ENCODE measurements at regions not wholly inside any gene's neighbourhood (a gene's known extent, or its start where the extent isn't known, plus 50 kb on each side); places are given as distances from the start of the nearest gene placed in this dataset.

- ChIA-PET POLR2A (no interaction called here), CTCF (no interaction called here)
- no peaks in the 10 kb centered on the region for H3K4me1 Mint-ChIP-seq
- H3K9me3 Mint-ChIP-seq: peaks cover 97% of the 10 kb centered on the region
- no peak for ATAC-seq
- no peak overlapping the region for H3K4me3 Mint-ChIP-seq
- H3K36me3 Mint-ChIP-seq: peaks cover 87% of the 10 kb centered on the region
- 0 out of 2 replicates have a peak, but pooled peaks cover 3% of the 10 kb centered on the region for H3K27me3 Mint-ChIP-seq (ENCODE audit: low read depth)
- no peak for DNase-seq (ENCODE audit: low spot score)
- TF ChIP-seq ZNF121 (CRISPR knock-in tag; IDR thresholded peaks at IDR 0.05) (no peak), ERG (CRISPR knock-in tag; IDR thresholded peaks at IDR 0.05) (no peak), E2F4 (CRISPR knock-in tag; IDR thresholded peaks at IDR 0.05; ENCODE audit: borderline replicate concordance, low read depth) (no peak), ARID4B (CRISPR knock-in tag; IDR thresholded peaks at IDR 0.05; ENCODE audit: borderline replicate concordance) (no peak), TEAD4 (CRISPR knock-in tag; IDR thresholded peaks at IDR 0.05) (no peak), ZNF281 (CRISPR knock-in tag; IDR thresholded peaks at IDR 0.05) (no peak)
- TF ChIP-seq, protein P1, sequence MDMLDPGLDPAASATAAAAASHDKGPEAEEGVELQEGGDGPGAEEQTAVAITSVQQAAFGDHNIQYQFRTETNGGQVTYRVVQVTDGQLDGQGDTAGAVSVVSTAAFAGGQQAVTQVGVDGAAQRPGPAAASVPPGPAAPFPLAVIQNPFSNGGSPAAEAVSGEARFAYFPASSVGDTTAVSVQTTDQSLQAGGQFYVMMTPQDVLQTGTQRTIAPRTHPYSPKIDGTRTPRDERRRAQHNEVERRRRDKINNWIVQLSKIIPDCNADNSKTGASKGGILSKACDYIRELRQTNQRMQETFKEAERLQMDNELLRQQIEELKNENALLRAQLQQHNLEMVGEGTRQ (CRISPR knock-in tag; IDR thresholded peaks at IDR 0.05): no peak
- TF ChIP-seq, protein P2, sequence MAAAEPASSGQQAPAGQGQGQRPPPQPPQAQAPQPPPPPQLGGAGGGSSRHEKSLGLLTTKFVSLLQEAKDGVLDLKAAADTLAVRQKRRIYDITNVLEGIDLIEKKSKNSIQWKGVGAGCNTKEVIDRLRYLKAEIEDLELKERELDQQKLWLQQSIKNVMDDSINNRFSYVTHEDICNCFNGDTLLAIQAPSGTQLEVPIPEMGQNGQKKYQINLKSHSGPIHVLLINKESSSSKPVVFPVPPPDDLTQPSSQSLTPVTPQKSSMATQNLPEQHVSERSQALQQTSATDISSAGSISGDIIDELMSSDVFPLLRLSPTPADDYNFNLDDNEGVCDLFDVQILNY (CRISPR knock-in tag; IDR thresholded peaks at IDR 0.05): no peak
- H3K27ac Mint-ChIP-seq: no peak overlapping the region
Observed at GRCh38 chr2:6052649-6053048, 360.5 kb downstream of the SOX11 start.

GRCh38 chr2:6053743-6054142 lies 361.6 kb downstream of the SOX11 start:
- ATAC-seq (no peak), DNase-seq (ENCODE audit: low spot score) (no peak)
- Mint-ChIP-seq H3K4me3 (no peak overlapping the region), H3K27ac (no peak overlapping the region), H3K27me3 (ENCODE audit: low read depth) (0 out of 2 replicates have a peak, but pooled peaks cover 3% of the 10 kb centered on the region), H3K36me3 (peaks cover 82% of the 10 kb centered on the region), H3K9me3 (peaks cover 96% of the 10 kb centered on the region), H3K4me1 (no peaks in the 10 kb centered on the region)
- POLR2A ChIA-PET: no interaction called here
- TF ChIP-seq TP53 (CRISPR knock-in tag; IDR thresholded peaks at IDR 0.05) (no peak), ESRRA (CRISPR knock-in tag; IDR thresholded peaks at IDR 0.05; ENCODE audit: borderline replicate concordance) (no peak), ZNF671 (CRISPR knock-in tag; IDR thresholded peaks at IDR 0.05) (no peak), ZNF138 (CRISPR knock-in tag; conservative IDR thresholded peaks at IDR 0.05) (no peak), NR1H2 (CRISPR knock-in tag; IDR thresholded peaks at IDR 0.05) (no peak), ATF3 (CRISPR knock-in tag; conservative IDR thresholded peaks at IDR 0.05) (no peak), PRRX2 (CRISPR knock-in tag; IDR thresholded peaks at IDR 0.05) (no peak), GRHL2 (CRISPR knock-in tag; IDR thresholded peaks at IDR 0.05; ENCODE audit: insufficient replicate concordance, severe bottlenecking) (no peak), ZBTB43 (CRISPR knock-in tag; IDR thresholded peaks at IDR 0.05) (no peak), JUN (CRISPR knock-in tag; IDR thresholded peaks at IDR 0.05) (no peak), IRF2 (CRISPR knock-in tag; IDR thresholded peaks at IDR 0.05; ENCODE audit: borderline replicate concordance, low read depth) (no peak)
- TF ChIP-seq, protein P3, sequence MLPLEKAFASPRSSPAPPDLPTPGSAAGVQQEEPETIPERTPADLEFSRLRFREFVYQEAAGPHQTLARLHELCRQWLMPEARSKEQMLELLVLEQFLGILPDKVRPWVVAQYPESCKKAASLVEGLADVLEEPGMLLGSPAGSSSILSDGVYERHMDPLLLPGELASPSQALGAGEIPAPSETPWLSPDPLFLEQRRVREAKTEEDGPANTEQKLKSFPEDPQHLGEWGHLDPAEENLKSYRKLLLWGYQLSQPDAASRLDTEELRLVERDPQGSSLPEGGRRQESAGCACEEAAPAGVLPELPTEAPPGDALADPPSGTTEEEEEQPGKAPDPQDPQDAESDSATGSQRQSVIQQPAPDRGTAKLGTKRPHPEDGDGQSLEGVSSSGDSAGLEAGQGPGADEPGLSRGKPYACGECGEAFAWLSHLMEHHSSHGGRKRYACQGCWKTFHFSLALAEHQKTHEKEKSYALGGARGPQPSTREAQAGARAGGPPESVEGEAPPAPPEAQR (CRISPR knock-in tag; IDR thresholded peaks at IDR 0.05): no peak
- CTCF ChIA-PET: no interaction called here

Measured in WTC11 (cell line).